HG02610 (cell line): ENCODE measurements at regions not wholly inside any gene's neighbourhood (a gene's known extent, or its start where the extent isn't known, plus 50 kb on each side); places are given as distances from the start of the nearest gene placed in this dataset.

Experiments used
- ATAC-seq: cut with Tn5 transposase; IDR thresholded peaks from one replicate; pipeline ENCODE4 v1.9.1; 2021; ENCODE audit warnings: mild to moderate bottlenecking, moderate library complexity; ENCODE audit not compliant: unreplicated experiment

DNA sequence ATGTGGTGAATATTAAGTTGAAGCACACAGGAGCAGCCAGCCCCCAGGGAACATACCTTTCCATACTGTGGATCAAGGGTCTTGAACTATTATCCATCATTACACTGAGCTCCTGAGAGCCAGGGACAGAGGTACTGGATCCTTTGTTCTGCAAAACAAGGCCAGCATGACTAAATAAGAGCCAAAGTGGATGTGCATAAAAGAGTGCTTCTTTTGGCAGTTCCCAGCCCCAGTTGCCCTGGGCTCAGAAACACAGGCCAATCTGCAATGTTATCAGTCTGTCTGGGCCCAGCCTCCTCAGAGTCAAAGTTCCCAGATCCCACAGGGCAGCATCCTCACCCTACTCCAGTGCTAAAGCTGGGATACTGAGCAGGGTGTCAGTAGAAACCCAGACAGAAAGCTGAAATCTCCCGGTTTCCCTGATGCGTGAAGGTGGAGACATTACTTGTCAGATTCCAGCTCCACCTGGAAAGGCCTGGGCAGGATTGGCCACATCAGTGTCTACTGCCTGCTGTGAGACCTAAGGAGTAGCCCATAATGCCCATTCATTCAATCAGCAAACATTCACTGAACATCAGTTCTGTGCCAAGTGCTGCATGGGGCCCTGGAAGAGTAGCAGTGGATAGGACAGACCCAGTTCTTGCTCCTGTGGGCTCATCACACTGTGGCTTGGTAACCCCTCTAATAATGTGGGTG lies 342.7 kb downstream of the CXCL12 start:
- no peak for ATAC-seq

DNA sequence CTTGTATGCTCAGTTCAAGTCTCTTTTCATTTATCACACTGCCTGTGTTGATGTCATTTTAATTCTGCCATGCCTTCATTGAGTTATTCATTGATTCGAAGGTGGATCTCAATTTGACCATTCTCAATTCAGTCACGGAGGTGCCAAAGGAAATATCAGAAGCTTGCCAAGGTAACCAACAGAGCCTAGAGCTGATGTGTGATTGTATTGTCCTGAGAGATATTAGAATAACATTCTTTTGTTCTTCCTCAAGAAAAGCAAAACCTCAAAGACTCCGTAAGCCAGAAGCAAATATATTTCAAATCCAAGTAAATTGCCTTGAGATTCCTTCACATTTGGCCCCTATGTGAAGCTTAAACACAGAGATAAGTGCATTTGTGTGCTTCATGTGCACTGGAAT lies 345.3 kb downstream of the CXCL12 start:
- no peak for ATAC-seq

DNA sequence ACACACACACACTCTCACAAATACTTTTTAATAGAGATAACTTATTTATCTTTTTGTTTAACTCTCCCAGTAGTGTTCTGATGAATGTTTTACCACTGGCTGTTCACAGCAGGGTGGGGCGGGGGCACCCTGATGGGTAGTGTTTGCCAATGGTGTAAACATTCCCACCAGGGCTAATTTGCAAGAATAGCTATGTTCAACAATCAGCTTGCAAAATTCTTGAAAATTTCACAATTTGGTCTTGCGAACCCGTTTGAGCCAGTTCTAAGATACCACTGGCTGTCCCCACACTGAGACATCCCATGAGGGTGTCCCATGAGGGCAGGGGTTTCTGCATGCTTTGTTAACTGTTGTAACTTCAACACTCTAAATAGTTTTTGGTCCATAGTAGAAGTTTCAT lies 348.5 kb downstream of the CXCL12 start:
- ATAC-seq = no peak

DNA sequence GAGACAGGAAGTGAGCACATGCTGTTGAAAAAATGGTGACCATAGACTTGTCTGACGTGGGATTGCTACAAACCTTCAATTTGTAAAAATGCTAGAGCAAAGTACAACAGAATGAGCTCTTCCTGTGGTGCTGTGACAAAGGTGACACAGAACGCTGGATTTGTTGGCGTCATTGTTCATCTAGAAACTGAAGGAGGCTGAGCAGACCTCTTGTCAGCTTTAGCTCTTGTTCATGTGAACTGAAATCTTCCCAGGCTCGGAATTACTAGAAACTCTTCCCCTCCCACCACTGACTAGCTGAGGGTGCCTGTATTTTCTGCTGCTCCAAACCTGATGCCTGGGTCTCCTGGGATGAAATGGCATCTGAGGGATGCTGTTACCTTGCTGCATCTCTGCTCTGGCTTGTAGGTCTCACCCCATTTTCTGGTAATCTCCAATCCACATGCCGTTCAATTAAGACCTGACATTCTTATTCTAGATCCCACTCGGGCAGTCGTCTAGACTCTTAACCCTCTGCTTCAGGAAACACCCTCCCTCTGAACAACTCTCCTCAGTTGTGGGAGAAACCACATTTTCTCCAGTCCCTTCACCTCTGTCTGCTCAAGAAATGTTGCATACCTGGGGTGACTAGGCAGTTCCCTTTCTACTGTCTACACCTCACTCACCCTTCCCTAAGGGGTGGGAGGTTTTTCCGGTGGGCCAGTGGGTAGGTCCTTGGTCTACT lies 349.3 kb downstream of the CXCL12 start:
- no peak for ATAC-seq

DNA sequence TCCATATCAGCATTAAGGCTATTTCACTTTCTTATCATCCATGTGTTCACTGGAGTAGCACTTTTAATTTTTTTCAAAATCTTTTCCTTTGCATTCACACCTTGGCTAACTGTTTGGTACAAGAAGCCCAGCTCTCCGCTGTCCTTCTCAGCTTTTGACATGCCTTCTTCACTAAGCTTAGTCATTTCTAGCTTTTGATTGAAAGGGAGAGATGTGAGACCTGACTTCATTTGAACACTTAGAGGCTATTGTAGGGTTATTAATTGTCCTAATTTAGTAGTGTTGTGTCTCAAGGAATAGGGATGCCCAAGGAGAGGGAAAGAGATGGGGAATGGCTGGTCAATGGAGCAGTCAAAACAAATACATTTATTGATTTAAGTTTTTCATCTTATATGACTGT lies 350.0 kb downstream of the CXCL12 start:
- no peak for ATAC-seq

DNA sequence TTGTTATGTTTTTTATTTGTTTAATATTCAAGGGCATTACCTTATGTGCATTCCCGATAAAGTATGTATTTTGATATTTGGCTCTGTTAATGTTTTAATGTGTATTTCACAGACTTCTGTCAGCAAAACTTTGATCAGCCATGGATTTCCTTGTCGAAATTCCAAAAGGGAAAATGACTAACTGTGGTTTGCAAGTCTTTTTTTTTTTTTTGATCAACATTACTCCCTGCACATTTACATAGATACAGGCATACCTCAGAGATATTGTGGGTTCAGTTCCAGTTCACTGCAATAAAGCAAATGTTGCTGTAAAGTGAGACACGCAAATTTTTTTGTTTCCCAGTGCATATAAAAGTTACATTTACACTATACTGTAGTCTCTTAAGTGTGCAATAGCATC lies 351.9 kb downstream of the CXCL12 start:
- no peak for ATAC-seq

DNA sequence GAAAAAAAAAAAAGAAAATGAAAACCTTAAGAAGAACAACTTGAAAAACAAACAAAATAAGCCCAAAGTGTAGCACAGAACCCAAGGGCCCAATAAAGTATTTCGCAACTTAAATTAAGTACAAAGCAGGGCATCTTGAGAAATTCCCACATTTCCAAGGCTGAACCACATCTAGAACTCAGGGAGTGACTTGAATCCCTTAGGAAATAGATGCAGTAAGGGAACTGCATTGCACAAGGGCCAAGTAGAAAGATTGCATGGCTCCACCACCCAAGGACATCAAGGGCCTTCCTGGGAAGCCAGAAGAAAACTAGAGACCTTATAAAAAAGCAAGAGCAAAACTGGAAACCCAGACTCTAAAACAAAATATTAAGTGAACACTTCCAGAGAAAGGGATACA lies 352.7 kb downstream of the CXCL12 start:
- ATAC-seq = no peak

DNA sequence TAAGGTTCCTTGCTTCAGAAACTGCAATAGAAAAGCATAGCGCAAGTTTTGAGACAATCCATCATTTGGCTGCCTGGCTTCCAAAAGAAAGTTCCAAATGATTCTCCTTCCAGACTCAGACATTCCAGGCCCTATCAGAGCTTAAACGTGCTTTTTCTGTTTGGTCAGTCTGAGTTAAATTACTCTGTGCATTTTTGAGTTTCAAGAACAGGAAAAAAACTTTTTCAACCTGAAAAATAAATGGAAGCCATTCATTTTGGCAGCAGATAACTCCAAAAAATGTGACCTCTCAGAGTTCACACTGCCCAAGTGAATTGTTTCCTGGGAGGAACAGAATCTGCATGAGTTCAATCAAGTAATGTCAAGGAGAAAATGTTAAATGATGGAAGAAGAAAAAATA lies 354.2 kb downstream of the CXCL12 start:
- no peak for ATAC-seq

DNA sequence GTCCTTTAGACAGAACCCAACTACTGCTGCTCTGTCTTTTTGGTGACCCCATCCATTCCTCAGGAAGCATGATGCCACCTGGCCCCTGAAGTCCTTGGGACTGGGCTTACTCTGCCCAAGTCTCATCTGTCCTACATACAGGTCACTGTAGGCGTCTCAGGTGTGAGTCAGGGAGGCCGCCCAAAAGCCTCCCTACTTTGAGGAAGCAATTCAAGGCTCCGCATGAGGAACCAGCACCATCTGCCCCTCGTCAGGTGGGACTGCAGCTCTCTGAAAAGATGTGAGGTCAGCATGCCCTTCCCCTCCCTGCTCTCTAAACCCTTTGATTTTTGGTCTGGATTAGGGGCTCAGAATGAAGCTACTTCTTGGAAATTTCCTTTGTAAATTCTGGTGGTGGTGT lies 354.8 kb downstream of the CXCL12 start:
- ATAC-seq = peak; percentile 82

DNA sequence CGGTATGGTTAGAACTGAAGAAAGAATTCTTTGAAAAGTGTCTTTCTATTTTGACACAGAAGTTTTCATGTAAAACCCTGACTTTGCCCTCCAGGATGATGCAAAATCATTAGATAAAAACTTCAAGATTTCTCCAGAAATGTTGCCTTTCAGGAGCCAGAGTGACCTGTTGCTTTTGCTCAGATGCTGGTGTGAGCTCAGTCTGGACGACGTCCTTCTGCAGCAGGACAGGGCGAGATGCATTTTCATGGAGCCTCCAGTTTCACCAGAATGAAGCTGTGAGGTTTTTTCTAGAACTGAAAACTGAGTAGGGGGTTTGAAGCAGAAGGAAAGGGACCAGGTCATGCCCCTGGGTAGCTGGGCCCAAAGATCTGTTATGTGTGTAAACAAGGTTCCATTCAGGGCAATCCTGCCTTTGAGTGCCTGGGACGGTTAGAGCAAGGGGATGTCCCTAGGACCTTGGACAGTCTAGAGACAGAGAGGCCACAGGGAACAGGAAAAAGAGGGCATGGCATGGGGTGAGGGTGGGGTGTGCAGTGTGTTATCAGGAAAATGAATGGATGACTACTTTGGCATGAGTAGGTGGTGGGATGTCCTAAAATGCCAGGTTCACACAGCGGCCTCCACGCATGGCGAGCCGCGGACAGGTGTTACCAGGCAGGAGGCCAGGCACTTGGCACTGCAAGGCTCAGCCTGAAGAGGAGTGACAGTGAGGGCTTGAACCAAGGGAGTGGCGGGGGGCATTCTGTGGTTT lies 356.3 kb downstream of the CXCL12 start:
- no peak for ATAC-seq

DNA sequence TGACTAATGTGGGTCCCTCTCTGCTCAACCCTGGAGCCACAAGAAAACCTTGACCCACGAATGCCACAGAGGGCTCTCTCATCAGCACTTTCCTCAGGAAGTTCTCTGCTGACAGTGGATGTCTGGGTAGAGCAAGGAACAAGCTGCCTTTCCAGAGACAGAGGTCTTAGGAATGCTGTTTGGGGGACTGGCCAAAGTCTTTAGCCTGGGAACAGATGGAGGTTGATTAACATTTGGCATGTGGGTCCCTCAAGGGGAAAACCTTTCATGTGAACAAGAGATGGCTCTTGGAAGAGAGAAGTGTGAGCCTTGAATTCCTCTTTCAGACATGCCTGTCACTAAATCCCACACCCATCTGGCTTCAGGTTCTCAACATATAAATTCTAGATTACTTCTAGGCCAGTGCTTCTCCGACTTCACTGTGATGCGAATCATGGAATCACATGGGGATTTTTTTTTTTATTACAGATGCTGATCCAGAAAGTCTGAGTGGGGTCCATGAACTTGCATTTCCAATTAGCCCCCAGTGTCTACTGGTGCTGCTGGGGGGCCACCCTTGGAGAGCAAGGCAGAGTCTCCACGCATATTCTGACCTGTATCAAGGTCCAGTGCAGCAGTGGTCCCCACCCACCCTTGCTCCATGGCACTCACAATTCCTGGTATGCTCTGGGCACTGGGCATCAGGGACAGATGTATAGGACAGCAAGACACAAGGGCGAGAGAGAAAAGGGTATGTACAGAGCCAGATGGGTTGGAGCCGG lies 360.4 kb downstream of the CXCL12 start:
- ATAC-seq = no peak

DNA sequence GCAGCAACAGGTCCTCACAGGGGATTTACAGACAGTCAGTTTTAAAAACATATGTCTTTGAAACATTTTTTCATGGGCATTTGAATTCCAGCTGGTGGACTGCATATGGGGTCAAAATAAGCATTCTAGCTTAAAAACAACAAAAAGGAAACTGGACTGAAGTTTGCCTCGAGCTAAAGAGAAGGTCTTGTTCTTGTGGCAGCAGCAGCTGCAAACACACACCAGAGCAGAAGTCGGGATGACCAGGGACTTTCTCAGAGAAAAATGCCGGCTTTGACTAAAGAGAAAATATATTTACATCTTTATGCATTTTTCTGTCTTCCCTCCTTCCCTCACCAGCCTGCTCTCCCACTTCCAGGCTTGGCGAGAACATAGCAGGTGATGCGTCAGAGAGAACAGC lies 361.4 kb downstream of the CXCL12 start:
- no peak for ATAC-seq

DNA sequence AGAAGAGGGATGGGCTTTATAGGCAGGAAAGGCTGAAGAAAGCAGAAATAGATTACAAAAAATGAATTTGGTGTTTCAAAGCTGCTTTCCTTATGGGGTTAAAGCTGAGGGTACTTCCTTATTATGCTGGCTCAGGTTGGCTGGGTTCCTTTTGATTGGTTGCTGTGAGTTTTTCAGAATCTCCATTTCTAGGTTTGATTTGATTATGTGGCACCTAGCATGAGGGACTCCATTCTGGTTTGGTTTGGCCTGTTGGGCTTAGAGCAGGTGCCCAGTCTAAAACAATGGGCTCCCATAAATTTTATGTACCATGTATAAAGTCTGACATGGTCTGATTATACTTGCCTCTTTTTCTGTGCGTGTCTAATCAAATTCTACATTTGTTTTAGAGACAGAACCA lies 362.7 kb downstream of the CXCL12 start:
- no peak for ATAC-seq

DNA sequence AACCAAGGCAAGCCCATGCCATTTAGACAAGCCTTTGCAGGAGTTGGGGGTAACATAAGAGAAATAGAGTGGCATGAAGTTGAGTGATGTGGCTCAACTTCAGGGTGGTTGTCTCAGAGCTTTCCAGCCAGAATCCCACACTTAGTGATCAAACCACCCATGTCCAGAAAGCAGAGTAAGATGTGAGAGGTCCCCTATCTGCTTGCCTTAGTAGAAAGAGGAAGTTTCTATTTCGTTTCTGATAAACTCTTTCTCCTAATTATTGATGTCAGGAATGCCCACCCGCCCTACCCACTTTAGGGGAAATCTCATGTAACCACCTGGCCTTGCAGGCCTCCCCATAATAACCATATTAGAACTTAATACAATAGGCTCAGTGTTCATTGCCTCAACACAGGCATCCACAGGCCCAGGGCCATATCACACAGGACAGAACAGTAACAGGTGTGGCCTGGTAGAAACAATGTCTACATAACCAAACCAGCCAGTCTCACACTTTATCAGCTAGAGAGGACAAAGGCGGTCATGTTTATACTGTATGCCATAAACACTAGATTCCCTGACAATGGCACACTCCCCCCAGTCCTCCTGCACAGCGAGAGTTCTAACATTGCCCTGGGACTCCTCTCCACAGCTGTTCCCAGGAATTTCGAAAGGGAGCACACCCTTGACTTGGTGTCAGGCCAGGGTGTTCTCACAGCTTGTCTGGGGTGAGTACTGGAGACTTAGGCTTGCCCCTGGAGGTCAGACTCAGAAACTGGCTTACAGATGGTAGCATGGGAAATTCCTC lies 364.4 kb downstream of the CXCL12 start:
- ATAC-seq = peak; percentile 75

DNA sequence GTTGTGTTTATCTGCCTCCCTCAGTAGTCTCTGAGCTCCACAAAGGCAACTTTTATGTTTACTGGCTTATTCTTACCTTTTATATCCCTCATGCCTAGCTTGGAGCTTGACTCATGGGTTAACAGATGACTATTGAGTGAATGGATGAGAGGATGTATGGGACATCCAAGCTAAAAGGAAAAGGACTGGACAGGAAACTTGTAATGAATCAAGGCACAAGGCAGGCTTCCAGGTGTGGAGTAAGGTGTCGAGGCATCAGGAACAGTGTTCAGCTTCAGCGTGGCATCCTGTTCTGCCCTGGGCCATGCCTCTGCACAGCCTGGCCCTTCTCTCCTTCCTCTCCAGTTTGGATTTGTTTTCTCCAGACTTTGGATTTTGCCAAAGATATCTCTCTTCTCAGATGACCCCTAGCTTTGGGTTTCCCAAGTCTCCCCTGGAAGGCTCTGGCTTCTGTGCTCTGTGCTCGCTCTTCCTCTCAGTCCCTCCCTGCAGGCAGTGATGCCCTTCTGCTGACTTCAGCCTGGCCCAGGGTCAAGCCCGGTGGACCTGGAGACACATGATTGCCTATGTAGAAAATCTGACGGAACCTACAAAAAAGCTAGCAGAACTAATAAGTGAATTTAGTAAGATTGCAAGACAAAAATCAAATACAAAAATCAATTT lies 367.3 kb downstream of the CXCL12 start:
- ATAC-seq = no peak

DNA sequence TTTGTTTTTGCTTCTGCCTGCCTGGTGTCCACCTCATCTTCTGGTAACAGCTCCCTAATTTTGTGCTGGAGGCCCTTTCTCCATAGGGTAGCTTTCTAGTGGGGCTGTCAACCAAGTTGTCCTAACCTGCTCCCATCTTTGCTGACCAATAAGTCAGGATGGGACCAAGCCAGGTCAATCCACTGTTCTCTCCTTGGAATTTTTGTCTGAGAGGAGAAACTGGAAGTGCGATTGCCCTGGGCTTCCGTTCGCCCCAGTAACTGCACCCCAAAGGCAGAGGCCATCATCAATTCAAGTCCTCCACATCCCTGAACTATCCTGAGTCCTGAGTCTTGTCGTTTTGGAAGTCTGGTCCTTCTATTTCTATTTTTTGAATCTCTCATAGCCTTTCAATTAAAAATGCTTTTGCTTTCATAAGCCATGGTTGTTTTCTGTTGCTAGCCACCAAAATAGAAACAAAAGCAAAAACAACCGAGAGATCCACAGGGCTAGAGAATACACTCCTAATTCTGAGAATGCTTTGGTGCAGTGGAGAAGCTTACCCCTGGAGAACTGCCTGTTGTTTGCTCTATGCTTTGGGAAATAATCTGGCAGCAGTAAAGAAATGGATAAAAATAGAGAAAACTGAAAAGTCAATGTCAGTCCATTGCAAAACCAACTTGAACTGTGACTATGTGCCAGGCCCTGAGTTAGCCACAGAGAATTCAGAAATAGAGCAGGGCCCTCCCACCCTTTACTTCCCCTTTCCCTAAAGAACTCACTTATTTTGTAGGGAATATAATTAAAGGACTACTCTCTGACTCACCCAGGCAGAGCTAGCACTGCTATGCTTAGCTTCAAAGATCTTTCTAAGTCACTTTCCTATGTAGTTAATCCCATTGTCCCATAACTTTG lies 368.1 kb downstream of the CXCL12 start:
- no peak for ATAC-seq

DNA sequence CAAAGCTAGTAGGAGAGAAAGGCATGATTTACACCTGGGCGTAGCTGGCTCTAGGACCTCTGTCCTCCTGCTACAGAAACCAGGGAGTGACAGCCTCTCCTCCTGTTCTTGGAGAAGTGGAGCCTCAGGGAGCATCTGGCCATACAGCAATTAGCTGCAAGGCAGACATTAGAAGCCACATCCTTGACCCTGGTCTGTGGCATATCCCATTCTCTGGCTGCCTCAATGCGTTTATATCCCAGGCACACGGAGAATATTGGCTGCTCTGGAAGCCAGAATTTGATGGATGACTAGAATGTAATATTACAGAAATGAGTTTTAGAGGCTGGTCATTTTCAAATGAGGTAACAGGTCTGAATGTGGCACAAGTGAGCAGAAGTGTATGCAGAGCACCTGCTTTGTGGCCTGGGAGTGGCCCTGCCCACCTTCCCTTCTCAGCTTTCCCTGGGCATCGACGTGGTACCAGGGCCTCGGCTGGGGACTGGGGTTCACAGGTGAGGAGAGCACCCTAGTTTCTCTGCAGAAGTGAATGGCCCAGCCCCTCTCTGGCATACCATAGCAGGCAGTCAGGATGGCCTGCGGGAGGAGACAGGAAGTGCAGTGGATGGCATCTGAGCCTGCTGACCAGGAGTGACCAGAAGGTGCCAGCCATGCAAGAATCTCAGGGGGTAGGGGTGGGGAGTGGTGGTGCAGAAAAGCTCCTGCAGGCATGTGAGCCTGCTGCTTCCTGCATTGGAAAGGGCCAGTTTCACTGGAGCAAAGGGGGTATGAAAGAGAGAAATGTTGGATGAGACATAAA lies 367.2 kb upstream of the ZNF32 start:
- no peak for ATAC-seq

DNA sequence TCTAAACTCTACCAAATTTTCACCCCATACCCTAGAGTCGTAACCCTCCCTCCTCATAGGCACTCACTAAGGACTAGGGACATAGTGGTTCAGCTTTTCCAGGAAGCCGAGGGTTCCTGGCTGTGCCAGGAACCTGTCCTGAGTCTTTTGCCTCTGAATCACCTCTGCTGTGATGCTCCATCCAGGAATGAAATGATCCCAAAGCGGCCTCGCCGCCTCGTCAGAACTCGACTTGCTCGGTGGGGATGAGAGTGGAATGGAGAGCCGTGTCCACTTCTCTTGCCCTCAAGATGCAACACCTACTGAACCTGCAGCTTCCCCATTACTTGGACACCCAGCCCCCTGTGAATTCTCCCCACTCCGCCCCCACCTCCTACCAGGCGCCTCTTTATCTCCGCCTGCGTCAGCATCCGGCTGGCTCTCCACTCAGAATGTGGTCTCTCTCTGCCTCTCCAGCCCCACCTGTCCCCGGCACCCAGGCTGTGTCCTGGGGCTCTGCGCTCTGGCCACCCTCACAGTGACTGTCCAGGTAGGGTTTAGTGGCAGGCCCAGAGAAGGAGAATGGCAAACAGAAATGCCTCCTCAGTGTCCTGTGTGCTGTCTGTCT lies 366.1 kb upstream of the ZNF32 start:
- ATAC-seq = no peak
